GM23338 (cell line): ENCODE measurements at regions not wholly inside any gene's neighbourhood (a gene's known extent, or its start where the extent isn't known, plus 50 kb on each side); places are given as distances from the start of the nearest gene placed in this dataset.

Source experiments
- ATAC-seq: fragments of 200-7000 bp; cut with Tn5 transposase; 3 replicates; pipeline ENCODE4 v1.9.1; 2020
- DNase-seq: peaks from one replicate; pipeline ENCODE4 v3.0.0-alpha.2; 2015; ENCODE audit warnings: low spot score
- H2AFZ ChIP-seq: fragments of 200-600 bp; sonication (generic); 2 replicates; pipeline ENCODE4 v1.8.0; 2016; ENCODE audit warnings: antibody characterized with exemption, mild to moderate bottlenecking, moderate library complexity
- H3F3A ChIP-seq: fragments of 200-600 bp; sonication (generic); replicated peaks from 2 replicates; pipeline ENCODE4 v1.8.0; 2017; ENCODE audit warnings: antibody characterized with exemption, mixed run types, low read depth
- H3K27ac ChIP-seq: fragments of 200-600 bp; sonication (generic); 2 replicates; pipeline ENCODE4 v1.6.1; 2016; ENCODE audit warnings: low read depth
- H3K27me3 ChIP-seq: fragments of 200-600 bp; sonication (generic); 2 replicates; pipeline ENCODE4 v1.8.0; 2016; ENCODE audit warnings: mild to moderate bottlenecking, mixed run types, moderate library complexity; ENCODE audit not compliant: insufficient read depth
- H3K36me3 ChIP-seq: fragments of 200-600 bp; sonication (generic); 2 replicates; pipeline ENCODE4 v1.8.0; 2016; ENCODE audit warnings: mild to moderate bottlenecking; ENCODE audit not compliant: insufficient read depth
- H3K4me1 ChIP-seq: fragments of 200-600 bp; sonication (generic); 2 replicates; pipeline ENCODE4 v1.8.0; 2016; ENCODE audit warnings: mild to moderate bottlenecking, moderate library complexity; ENCODE audit not compliant: insufficient read depth
- H3K4me2 ChIP-seq: fragments of 200-600 bp; sonication (generic); 2 replicates; pipeline ENCODE4 v1.7.1; 2017; ENCODE audit warnings: mixed run types
- H3K4me3 ChIP-seq: fragments of 200-600 bp; sonication (generic); 2 replicates; pipeline ENCODE4 v1.6.1; 2016; ENCODE audit warnings: mixed run types
- H3K79me2 ChIP-seq: fragments of 200-600 bp; sonication (generic); replicated peaks from 2 replicates; pipeline ENCODE4 v1.8.0; 2017; ENCODE audit warnings: mild to moderate bottlenecking; ENCODE audit not compliant: insufficient read depth
- H3K9me2 ChIP-seq: fragments of 200-600 bp; sonication (generic); 2 replicates; pipeline ENCODE4 v1.8.0; 2017; ENCODE audit not compliant: insufficient read depth
- H4K20me1 ChIP-seq: fragments of 200-600 bp; sonication (generic); replicated peaks from 2 replicates; pipeline ENCODE4 v1.8.0; 2017; ENCODE audit warnings: mild to moderate bottlenecking; ENCODE audit not compliant: insufficient read depth
- H3K27ac Mint-ChIP-seq: 2 replicates; pipeline ENCODE4 v1.8.0; 2020; ENCODE audit warnings: inconsistent platforms, mild to moderate bottlenecking, moderate library complexity, mixed read lengths
- H3K27me3 Mint-ChIP-seq: 3 replicates; pipeline ENCODE4 v1.8.0; 2022; ENCODE audit warnings: low read depth, mild to moderate bottlenecking, moderate library complexity, mixed read lengths, inconsistent platforms; ENCODE audit not compliant: insufficient read depth, poor library complexity
- H3K36me3 Mint-ChIP-seq: 3 replicates; pipeline ENCODE4 v1.8.0; 2021; ENCODE audit warnings: low read depth, mild to moderate bottlenecking, inconsistent platforms, moderate library complexity, mixed read lengths
- H3K4me1 Mint-ChIP-seq: 3 replicates; pipeline ENCODE4 v1.8.0; 2020; ENCODE audit warnings: mild to moderate bottlenecking, inconsistent platforms, mixed read lengths
- H3K4me3 Mint-ChIP-seq: 3 replicates; pipeline ENCODE4 v1.8.0; 2021; ENCODE audit warnings: moderate library complexity, mild to moderate bottlenecking, inconsistent platforms, mixed read lengths
- H3K9me3 Mint-ChIP-seq: 3 replicates; pipeline ENCODE4 v1.8.0; 2020; ENCODE audit warnings: moderate library complexity, mild to moderate bottlenecking, inconsistent platforms, mixed read lengths
- CREB1 ChIP-seq: fragments of 250-450 bp; sonication (Bioruptor Pico); IDR thresholded peaks from 2 replicates; pipeline ENCODE4 v1.5.0; 2020; ENCODE audit warnings: low read depth, mild to moderate bottlenecking, moderate library complexity
- CTCF ChIP-seq, 2 experiments: fragments of 200-600 bp in 1 of 2; sonication (generic) in 1 of 2; conservative IDR thresholded peaks; 2 replicates each; pipeline versions ENCODE4 v1.5.1 to v1.6.1; 2016 to 2017; ENCODE audit warnings: antibody characterized with exemption in 2 of 2, low read depth in 2 of 2, mild to moderate bottlenecking in 2 of 2, moderate library complexity in 1 of 2
- ETS1 ChIP-seq: IDR thresholded peaks from 2 replicates; pipeline ENCODE4 v1.6.1; 2016; ENCODE audit warnings: antibody characterized with exemption
- EZH2 ChIP-seq: fragments of 200-600 bp; sonication (generic); IDR thresholded peaks from one replicate; pipeline ENCODE4 v1.8.0; 2017; ENCODE audit warnings: antibody characterized with exemption, mild to moderate bottlenecking, low read depth; ENCODE audit not compliant: unreplicated experiment
- EZH2phosphoT487 ChIP-seq: fragments of 200-600 bp; sonication (generic); IDR thresholded peaks from one replicate; pipeline ENCODE4 v1.8.1; 2018; ENCODE audit warnings: antibody characterized with exemption; ENCODE audit not compliant: unreplicated experiment
- JUNB ChIP-seq: IDR thresholded peaks from one replicate; pipeline ENCODE4 v1.6.1; 2016; ENCODE audit warnings: antibody characterized with exemption; ENCODE audit not compliant: unreplicated experiment
- NANOG ChIP-seq: IDR thresholded peaks from 2 replicates; pipeline ENCODE4 v1.6.1; 2016; ENCODE audit warnings: antibody characterized with exemption, borderline replicate concordance
- POLR2AphosphoS5 ChIP-seq: IDR thresholded peaks from 2 replicates; pipeline ENCODE4 v1.6.1; 2016; ENCODE audit warnings: antibody characterized with exemption, low read depth
- REST ChIP-seq: IDR thresholded peaks from one replicate; pipeline ENCODE4 v1.6.1; 2018; ENCODE audit warnings: antibody characterized with exemption; ENCODE audit not compliant: unreplicated experiment
- STAT1 ChIP-seq: IDR thresholded peaks from one replicate; pipeline ENCODE4 v1.6.1; 2016; ENCODE audit warnings: antibody characterized with exemption; ENCODE audit not compliant: unreplicated experiment
- ZNF114 ChIP-seq: fragments of 250-450 bp; sonication (Bioruptor Pico); IDR thresholded peaks from 2 replicates; pipeline ENCODE4 v1.5.0; 2020; ENCODE audit warnings: mild to moderate bottlenecking, moderate library complexity
- ZNF331 ChIP-seq: fragments of 250-450 bp; sonication (Bioruptor Pico); IDR thresholded peaks from 2 replicates; pipeline ENCODE4 v1.5.0; 2020; ENCODE audit warnings: low read depth, mild to moderate bottlenecking, moderate library complexity
- ZNF462 ChIP-seq: fragments of 250-450 bp; sonication (Bioruptor Pico); IDR thresholded peaks from 2 replicates; pipeline ENCODE4 v1.5.0; 2020; ENCODE audit warnings: mild to moderate bottlenecking, moderate library complexity

- H2AFZ ChIP-seq = 0 out of 2 replicates have a peak overlapping the region, but pooled peaks have one; percentile 2
- no peaks in the 10 kb centered on the region for H3K27me3 ChIP-seq
- DNase-seq = no peak
- no peak overlapping the region for H3K27ac ChIP-seq
- Mint-ChIP-seq H3K27ac (no peak overlapping the region), H3K4me3 (no peak overlapping the region), H3K4me1 (no peaks in the 10 kb centered on the region), H3K9me3 (peaks cover 36% of the 10 kb centered on the region), H3K36me3 (peaks cover 34% of the 10 kb centered on the region), H3K27me3 (peaks cover 2% of the 10 kb centered on the region)
- no peaks in the 10 kb centered on the region for H3K79me2 ChIP-seq
- H3K4me1 ChIP-seq = no peaks in the 10 kb centered on the region
- no peaks in the 10 kb centered on the region for H3F3A ChIP-seq
- H3K36me3 ChIP-seq = no peaks in the 10 kb centered on the region
- H3K9me2 ChIP-seq = no peaks in the 10 kb centered on the region
- TF ChIP-seq ZNF331 (CRISPR knock-in tag) = no peak
- no peak for TF ChIP-seq STAT1
- no peak for TF ChIP-seq EZH2phosphoT487
- TF ChIP-seq REST = no peak
- no peak for TF ChIP-seq POLR2AphosphoS5
- no peak for TF ChIP-seq EZH2
- TF ChIP-seq JUNB = no peak
- TF ChIP-seq ZNF462 = no peak
- TF ChIP-seq NANOG = no peak
- TF ChIP-seq ETS1 = no peak
- TF ChIP-seq CTCF (conservative IDR thresholded peaks at IDR 0.05; ENCODE audit: low read depth in 2 of 2) = no peak
- TF ChIP-seq CREB1 = no peak
- no peak for TF ChIP-seq ZNF114 (CRISPR knock-in tag)
- no peaks in the 10 kb centered on the region for H4K20me1 ChIP-seq
- no peak overlapping the region for H3K4me2 ChIP-seq
- no peak overlapping the region for H3K4me3 ChIP-seq
- ATAC-seq = no peak
Measured at GRCh38 chr1:82492159-82492558, 691.4 kb downstream of the ADGRL2 start.
